CD14-positive monocyte (primary cell): ENCODE measurements at regions not wholly inside any gene's neighbourhood (a gene's known extent, or its start where the extent isn't known, plus 50 kb on each side); places are given as distances from the start of the nearest gene placed in this dataset.

ENCODE experiments used
- DNase-seq, 3 donors: peaks; one replicate each; pipeline ENCODE4 v3.0.0-alpha.2; 2011 to 2022
- H2AFZ ChIP-seq: 2 replicates; pipeline ENCODE4 v1.6.0; 2012; ENCODE audit warnings: mild to moderate bottlenecking, low read depth, low read length, inconsistent platforms; ENCODE audit not compliant: insufficient read depth, poor library complexity, severe bottlenecking
- H3K27ac ChIP-seq, 2 donors: 1 replicate in 1 of 2; 2 replicates in 1 of 2; pipeline ENCODE4 v1.5.1; 2012 to 2013; ENCODE audit warnings: low read length in 2 of 2, control low read depth in 1 of 2, inconsistent platforms in 1 of 2, low read depth in 1 of 2, mild to moderate bottlenecking in 1 of 2
- H3K27me3 ChIP-seq, 2 donors: one replicate each; pipeline versions ENCODE4 v1.6.0 to v1.6.1; 2011 to 2013; ENCODE audit warnings: low read length in 2 of 2; ENCODE audit not compliant: control insufficient read depth in 2 of 2, insufficient read depth in 2 of 2
- H3K36me3 ChIP-seq, 2 donors: replicated peaks in 1 of 2; 1 replicate in 1 of 2; 2 replicates in 1 of 2; pipeline versions ENCODE4 v1.5.1 to v1.6.1; 2012 to 2013; ENCODE audit warnings: low read length in 2 of 2, control low read depth in 1 of 2, inconsistent platforms in 1 of 2, mild to moderate bottlenecking in 1 of 2; ENCODE audit not compliant: insufficient read depth in 2 of 2, control insufficient read depth in 1 of 2
- H3K4me1 ChIP-seq, 2 donors: 1 replicate in 1 of 2; 2 replicates in 1 of 2; pipeline versions ENCODE4 v1.5.1 to v1.6.1; 2012 to 2013; ENCODE audit warnings: low read length in 2 of 2, control low read depth in 1 of 2, inconsistent platforms in 1 of 2, mild to moderate bottlenecking in 1 of 2, moderate library complexity in 1 of 2; ENCODE audit not compliant: insufficient read depth in 2 of 2, control insufficient read depth in 1 of 2
- H3K4me2 ChIP-seq: replicated peaks from 2 replicates; pipeline ENCODE3; 2012; ENCODE audit warnings: low read length, moderate library complexity, mild to moderate bottlenecking; ENCODE audit not compliant: poor library complexity, severe bottlenecking; ENCODE audit errors: extremely low read depth
- H3K4me3 ChIP-seq, 3 experiments: fragments of 200-600 bp in 1 of 3; sonication (generic) in 1 of 3; replicated peaks in 1 of 3; 1 replicate in 2 of 3; 2 replicates in 1 of 3; pipeline ENCODE4 v1.5.1; 2011 to 2013; ENCODE audit warnings: low read length in 3 of 3, mild to moderate bottlenecking in 3 of 3, control low read depth in 2 of 3, low read depth in 2 of 3, inconsistent platforms in 1 of 3, moderate library complexity in 1 of 3
- H3K79me2 ChIP-seq: 2 replicates; pipeline ENCODE4 v1.6.0; 2012; ENCODE audit warnings: mild to moderate bottlenecking, control low read depth, inconsistent platforms, low read length, moderate library complexity; ENCODE audit not compliant: insufficient read depth
- H3K9ac ChIP-seq: 2 replicates; pipeline ENCODE4 v1.6.0; 2017; ENCODE audit warnings: low read length, mild to moderate bottlenecking; ENCODE audit not compliant: insufficient read depth, poor library complexity, severe bottlenecking
- H3K9me3 ChIP-seq, 2 donors: replicated peaks in 1 of 2; 1 replicate in 1 of 2; 2 replicates in 1 of 2; pipeline versions ENCODE4 v1.5.1 to v1.6.1; 2012 to 2013; ENCODE audit warnings: low read length in 2 of 2, control low read depth in 1 of 2; ENCODE audit not compliant: control insufficient read depth in 1 of 2, insufficient read depth in 1 of 2
- H4K20me1 ChIP-seq: 2 replicates; pipeline ENCODE4 v1.6.0; 2012; ENCODE audit warnings: mild to moderate bottlenecking, low read length, control low read depth, moderate library complexity; ENCODE audit not compliant: insufficient read depth
- H3K27ac Mint-ChIP-seq, 7 donors: one replicate each; pipeline ENCODE4 v1.8.0; 2020; ENCODE audit warnings: mild to moderate bottlenecking in 7 of 7, mixed read lengths in 7 of 7, moderate library complexity in 6 of 7, inconsistent platforms in 2 of 7
- H3K27me3 Mint-ChIP-seq, 3 donors: one replicate each; pipeline ENCODE4 v1.8.0; 2021 to 2022; ENCODE audit warnings: low read depth in 3 of 3, mild to moderate bottlenecking in 3 of 3, mixed read lengths in 3 of 3, moderate library complexity in 3 of 3, inconsistent platforms in 1 of 3
- H3K36me3 Mint-ChIP-seq, 2 donors: one replicate each; pipeline ENCODE4 v1.8.0; 2020; ENCODE audit warnings: mixed read lengths in 2 of 2, inconsistent platforms in 1 of 2, mild to moderate bottlenecking in 1 of 2
- H3K4me1 Mint-ChIP-seq: one replicate; pipeline ENCODE4 v1.8.0; 2020; ENCODE audit warnings: mild to moderate bottlenecking, mixed read lengths
- H3K4me3 Mint-ChIP-seq, 2 donors: one replicate each; pipeline ENCODE4 v1.8.0; 2020; ENCODE audit warnings: mild to moderate bottlenecking in 2 of 2, mixed read lengths in 2 of 2, moderate library complexity in 1 of 2
- H3K9me3 Mint-ChIP-seq, 7 donors: one replicate each; pipeline ENCODE4 v1.8.0; 2020 to 2022; ENCODE audit warnings: mixed read lengths in 7 of 7, mild to moderate bottlenecking in 6 of 7, moderate library complexity in 6 of 7, inconsistent platforms in 2 of 7
- WGBS: methylation state at CpG from one replicate; pipeline ENCODE4 v1.1.5; 2013; ENCODE audit warnings: missing lambda C conversion rate; ENCODE audit not compliant: insufficient coverage; 5-methylcytosine and 5-hydroxymethylcytosine counted together
- intact Hi-C, 2 donors: fragments of 100-400 bp; cut with micrococcal nuclease; formaldehyde crosslinking; loops; one replicate each; pipeline versions ENCODE4 v1.15.0 to v1.15.1; 2023
- TF ChIP-seq, protein P1 (sequence below): fragments of 200-600 bp; IDR thresholded peaks from one replicate; pipeline ENCODE4 v1.8.0; 2022; ENCODE audit warnings: antibody characterized with exemption, mild to moderate bottlenecking

DNA sequence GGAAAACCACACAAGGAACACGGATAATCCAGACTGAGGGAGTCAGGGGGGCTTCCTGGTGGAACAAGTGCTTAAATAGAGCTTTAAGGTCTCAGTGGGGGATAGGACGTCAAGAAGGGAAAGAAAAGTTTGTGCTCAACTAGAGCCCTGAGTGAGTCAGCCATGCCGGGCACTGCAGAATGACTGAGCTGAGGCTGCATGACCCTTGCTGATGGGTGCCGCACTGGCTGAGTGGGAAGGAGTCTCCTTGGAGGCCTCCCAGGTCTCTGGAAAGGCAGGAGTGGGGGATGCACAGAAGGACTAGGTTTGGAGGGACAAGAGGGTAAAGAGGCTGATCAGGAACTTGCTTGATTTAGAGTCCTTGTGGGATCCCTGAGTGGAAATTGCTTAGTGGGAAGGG is 150.3 kb downstream of the RPLP1 start:
- Histone ChIP-seq H2AFZ (no peak overlapping the region), H3K4me2 (no peak overlapping the region), H3K27ac (no peak overlapping the region), H3K4me1 (peaks cover 42 to 46% of the 10 kb centered on the region in 2 donors), H3K9ac (no peak overlapping the region), H3K79me2 (no peaks in the 10 kb centered on the region), H3K36me3 (no peaks in the 10 kb centered on the region), H3K4me3 (no peak overlapping the region), H3K27me3 (no peaks in the 10 kb centered on the region), H3K9me3 (no peaks in the 10 kb centered on the region), H4K20me1 (no peaks in the 10 kb centered on the region)
- H3K27ac Mint-ChIP-seq = peak overlapping the region in 3 of 7 donors; percentile 8 to 55 (median 16)
- peaks cover 0 to 4% (median 0%) of the 10 kb centered on the region in 7 donors for H3K9me3 Mint-ChIP-seq
- intact Hi-C loops = no loop called here
- 93% methylated on average over 4 of the region's 4 CpGs for WGBS
- peaks cover 9 to 13% of the 10 kb centered on the region in 2 donors for H3K36me3 Mint-ChIP-seq
- peak overlapping the region in 1 of 2 donors; percentile 1 for H3K4me3 Mint-ChIP-seq
- TF ChIP-seq, protein P1, sequence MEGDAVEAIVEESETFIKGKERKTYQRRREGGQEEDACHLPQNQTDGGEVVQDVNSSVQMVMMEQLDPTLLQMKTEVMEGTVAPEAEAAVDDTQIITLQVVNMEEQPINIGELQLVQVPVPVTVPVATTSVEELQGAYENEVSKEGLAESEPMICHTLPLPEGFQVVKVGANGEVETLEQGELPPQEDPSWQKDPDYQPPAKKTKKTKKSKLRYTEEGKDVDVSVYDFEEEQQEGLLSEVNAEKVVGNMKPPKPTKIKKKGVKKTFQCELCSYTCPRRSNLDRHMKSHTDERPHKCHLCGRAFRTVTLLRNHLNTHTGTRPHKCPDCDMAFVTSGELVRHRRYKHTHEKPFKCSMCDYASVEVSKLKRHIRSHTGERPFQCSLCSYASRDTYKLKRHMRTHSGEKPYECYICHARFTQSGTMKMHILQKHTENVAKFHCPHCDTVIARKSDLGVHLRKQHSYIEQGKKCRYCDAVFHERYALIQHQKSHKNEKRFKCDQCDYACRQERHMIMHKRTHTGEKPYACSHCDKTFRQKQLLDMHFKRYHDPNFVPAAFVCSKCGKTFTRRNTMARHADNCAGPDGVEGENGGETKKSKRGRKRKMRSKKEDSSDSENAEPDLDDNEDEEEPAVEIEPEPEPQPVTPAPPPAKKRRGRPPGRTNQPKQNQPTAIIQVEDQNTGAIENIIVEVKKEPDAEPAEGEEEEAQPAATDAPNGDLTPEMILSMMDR = no peak
- H3K4me1 Mint-ChIP-seq = peaks cover 43% of the 10 kb centered on the region
- peaks cover 7 to 20% (median 12%) of the 10 kb centered on the region in 3 donors for H3K27me3 Mint-ChIP-seq
- DNase-seq = no peak

DNA sequence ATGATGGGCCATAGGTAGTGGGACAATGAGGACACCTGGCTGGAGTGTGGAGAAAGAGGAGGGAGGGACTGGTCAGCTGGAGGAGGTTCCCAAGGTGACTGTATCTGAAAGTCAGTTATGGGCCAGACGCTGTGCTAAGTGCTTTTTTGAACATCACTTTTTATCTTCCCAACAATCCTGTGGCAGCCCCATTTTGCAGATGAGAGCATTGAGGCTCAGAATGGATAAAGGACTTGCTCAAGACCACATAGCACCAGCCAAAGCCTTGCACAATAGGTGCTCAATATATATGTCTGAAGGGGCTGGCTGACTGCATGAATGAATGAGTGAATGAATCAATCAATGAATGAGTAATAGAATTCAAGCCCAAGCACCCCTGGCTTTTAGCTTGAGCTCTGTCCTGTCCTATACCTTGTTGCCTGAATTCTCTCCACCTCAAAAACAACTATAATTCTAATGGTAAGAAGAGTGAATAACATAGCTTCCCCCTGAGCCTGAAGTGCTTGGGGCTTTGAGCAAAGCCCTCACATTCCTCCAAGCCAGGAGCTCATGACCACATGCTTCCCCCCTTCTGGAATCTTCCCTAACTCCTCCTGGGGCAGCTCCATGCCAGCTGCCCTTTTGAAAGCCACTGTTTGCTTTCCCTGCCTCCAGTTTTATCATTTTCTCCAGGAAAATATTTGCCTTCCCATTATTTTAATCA is 150.9 kb downstream of the RPLP1 start:
- no peak overlapping the region for H3K4me2 ChIP-seq
- peaks cover 49% of the 10 kb centered on the region for H3K4me1 Mint-ChIP-seq
- no peaks in the 10 kb centered on the region for H3K9me3 ChIP-seq
- TF ChIP-seq, protein P1 = no peak
- DNase-seq = no peak
- H3K4me3 Mint-ChIP-seq = no peak overlapping the region
- H3K4me1 ChIP-seq = peaks cover 46 to 52% of the 10 kb centered on the region in 2 donors
- intact Hi-C loops = no loop called here
- H4K20me1 ChIP-seq = no peaks in the 10 kb centered on the region
- no CpG with 5 or more reads among the region's 1 CpG for WGBS
- peaks cover 0 to 4% (median 0%) of the 10 kb centered on the region in 7 donors for H3K9me3 Mint-ChIP-seq
- H3K27ac ChIP-seq = peak overlapping the region in 1 of 2 donors; percentile 4
- H3K36me3 ChIP-seq = no peaks in the 10 kb centered on the region
- H3K27ac Mint-ChIP-seq = peak overlapping the region in 4 of 7 donors; percentile 26 to 63 (median 40)
- no peak overlapping the region for H3K4me3 ChIP-seq
- H3K36me3 Mint-ChIP-seq = peaks cover 12 to 15% of the 10 kb centered on the region in 2 donors
- H2AFZ ChIP-seq = no peak overlapping the region
- no peaks in the 10 kb centered on the region for H3K79me2 ChIP-seq
- H3K9ac ChIP-seq = no peak overlapping the region
- H3K27me3 Mint-ChIP-seq = peaks cover 6 to 20% (median 10%) of the 10 kb centered on the region in 3 donors
- no peaks in the 10 kb centered on the region for H3K27me3 ChIP-seq
